HepG2 (cell line): ENCODE measurements at regions not wholly inside any gene's neighbourhood (a gene's known extent, or its start where the extent isn't known, plus 50 kb on each side); places are given as distances from the start of the nearest gene placed in this dataset.
A peak's percentile ranks its signal among the peaks of the same experiment; 100 is the strongest.

ENCODE experiments used
- CEBPB ChIP-seq: IDR thresholded peaks from 2 replicates; pipeline ENCODE4 v1.6.1; 2011; ENCODE audit warnings: low read depth, low read length, improper control_type of control experiment, borderline replicate concordance
- CREB3 ChIP-seq: sonication (generic); formaldehyde crosslinking; IDR thresholded peaks from 2 replicates; pipeline ENCODE4 v1.5.0; 2020; ENCODE audit warnings: missing genetic modification reagents
- EZH2 ChIP-seq: conservative IDR thresholded peaks from 2 replicates; pipeline ENCODE4 v1.6.1; 2012; ENCODE audit warnings: mild to moderate bottlenecking, low read depth, low read length, moderate library complexity
- FOXO4 ChIP-seq: sonication (generic); formaldehyde crosslinking; conservative IDR thresholded peaks from 2 replicates; pipeline ENCODE4 v1.8.1; 2023; ENCODE audit warnings: missing genetic modification reagents
- GMEB1 ChIP-seq: sonication (generic); formaldehyde crosslinking; IDR thresholded peaks from 2 replicates; pipeline ENCODE4 v1.5.1; 2020; ENCODE audit warnings: missing genetic modification reagents, mild to moderate bottlenecking, borderline replicate concordance
- KDM5A ChIP-seq: fragments of 200-600 bp; sonication (generic); IDR thresholded peaks from 2 replicates; pipeline ENCODE4 v1.7.0; 2018; ENCODE audit warnings: antibody characterized with exemption, mild to moderate bottlenecking, low read length, borderline replicate concordance
- NCOR1 ChIP-seq: fragments of 200-600 bp; sonication (generic); IDR thresholded peaks from 2 replicates; pipeline ENCODE4 v1.7.0; 2017; ENCODE audit warnings: antibody characterized with exemption, low read length, borderline replicate concordance
- NFAT5 ChIP-seq: sonication (generic); formaldehyde crosslinking; IDR thresholded peaks from 2 replicates; pipeline ENCODE4 v1.4.0; 2020; ENCODE audit warnings: missing genetic modification reagents
- PHF21A ChIP-seq: sonication (generic); formaldehyde crosslinking; IDR thresholded peaks from 2 replicates; pipeline ENCODE4 v1.5.0; 2020; ENCODE audit warnings: mild to moderate bottlenecking, missing genetic modification reagents
- SNAPC5 ChIP-seq: sonication (generic); formaldehyde crosslinking; IDR thresholded peaks from 2 replicates; pipeline ENCODE4 v1.8.1; 2023; ENCODE audit warnings: mild to moderate bottlenecking, missing genetic modification reagents, borderline replicate concordance
- SYNCRIP ChIP-seq: fragments of 200-400 bp; formaldehyde crosslinking; IDR thresholded peaks from 2 replicates; pipeline ENCODE4 v1.6.1; 2018; ENCODE audit warnings: mild to moderate bottlenecking, low read depth, low read length; ENCODE audit not compliant: insufficient read depth
- TFE3 ChIP-seq: IDR thresholded peaks from 2 replicates; pipeline ENCODE4 v1.6.1; 2016
- ZNF251 ChIP-seq: sonication (generic); formaldehyde crosslinking; IDR thresholded peaks from 2 replicates; pipeline ENCODE4 v1.9.0; 2021; ENCODE audit warnings: mild to moderate bottlenecking, missing genetic modification reagents
- ZUFSP ChIP-seq: sonication (generic); formaldehyde crosslinking; IDR thresholded peaks from 2 replicates; pipeline ENCODE4 v1.9.0; 2021; ENCODE audit warnings: missing genetic modification reagents, mild to moderate bottlenecking, borderline replicate concordance

GRCh38 chr3:188026191-188026968, 127.6 kb upstream of the LPP start (continued):
- TF ChIP-seq PHF21A (peak; percentile 66; the same call in 1 of the 2 replicates), SYNCRIP (no peak), CREB3 (no peak), NCOR1 (peak; percentile 93), ZUFSP (CRISPR knock-in tag) (no peak), GMEB1 (peak; percentile 43; the same call in 1 of the 2 replicates), TFE3 (CRISPR knock-in tag) (peak; percentile 18; the same call in 1 of the 2 replicates), CEBPB (peak; percentile 7; the same call in 1 of the 2 replicates), NFAT5 (CRISPR knock-in tag) (no peak), EZH2 (no peak), KDM5A (no peak), SNAPC5 (no peak), ZNF251 (CRISPR knock-in tag) (no peak), FOXO4 (0 out of 2 replicates have a peak, but pooled peaks have one; percentile 37)
